ENCODE measurements at regions not wholly inside any gene's neighbourhood (a gene's known extent, or its start where the extent isn't known, plus 50 kb on each side); places are given as distances from the start of the nearest gene placed in this dataset.

- TF ChIP-seq, protein P1, sequence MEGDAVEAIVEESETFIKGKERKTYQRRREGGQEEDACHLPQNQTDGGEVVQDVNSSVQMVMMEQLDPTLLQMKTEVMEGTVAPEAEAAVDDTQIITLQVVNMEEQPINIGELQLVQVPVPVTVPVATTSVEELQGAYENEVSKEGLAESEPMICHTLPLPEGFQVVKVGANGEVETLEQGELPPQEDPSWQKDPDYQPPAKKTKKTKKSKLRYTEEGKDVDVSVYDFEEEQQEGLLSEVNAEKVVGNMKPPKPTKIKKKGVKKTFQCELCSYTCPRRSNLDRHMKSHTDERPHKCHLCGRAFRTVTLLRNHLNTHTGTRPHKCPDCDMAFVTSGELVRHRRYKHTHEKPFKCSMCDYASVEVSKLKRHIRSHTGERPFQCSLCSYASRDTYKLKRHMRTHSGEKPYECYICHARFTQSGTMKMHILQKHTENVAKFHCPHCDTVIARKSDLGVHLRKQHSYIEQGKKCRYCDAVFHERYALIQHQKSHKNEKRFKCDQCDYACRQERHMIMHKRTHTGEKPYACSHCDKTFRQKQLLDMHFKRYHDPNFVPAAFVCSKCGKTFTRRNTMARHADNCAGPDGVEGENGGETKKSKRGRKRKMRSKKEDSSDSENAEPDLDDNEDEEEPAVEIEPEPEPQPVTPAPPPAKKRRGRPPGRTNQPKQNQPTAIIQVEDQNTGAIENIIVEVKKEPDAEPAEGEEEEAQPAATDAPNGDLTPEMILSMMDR (conservative IDR thresholded peaks at IDR 0.05; ENCODE audit: low read depth), result no peak
- ChIA-PET CTCF (no interaction called here), POLR2A (ENCODE audit: low non-redundant PET) (no interaction called here)
- DNase-seq (ENCODE audit: low spot score), result no peak
- H3K27ac ChIP-seq, result no peak overlapping the region
Measured at GRCh38 chr4:185909972-185910371, 98.0 kb upstream of the SORBS2 start.

GRCh38 chr4:185911556-185912064 lies 99.6 kb upstream of the SORBS2 start:
- no peak for DNase-seq (ENCODE audit: low spot score)
- TF ChIP-seq, protein P1 (conservative IDR thresholded peaks at IDR 0.05; ENCODE audit: low read depth), result no peak
- POLR2A ChIA-PET (ENCODE audit: low non-redundant PET), result no interaction called here
- H3K27ac ChIP-seq, result no peak overlapping the region
- CTCF ChIA-PET, result no interaction called here

- POLR2A ChIA-PET (ENCODE audit: low non-redundant PET), result no interaction called here
- DNase-seq (ENCODE audit: low spot score), result peak; percentile 17
- H3K27ac ChIP-seq, result no peak overlapping the region
- CTCF ChIA-PET, result interaction anchor here (0.6 to 0.7 kb wide), 2 partner anchors 24 to 314 kb away, joined by 3 to 4 read pairs; partner anchors contain the start of gene KLKB1
- TF ChIP-seq, protein P1 (conservative IDR thresholded peaks at IDR 0.05; ENCODE audit: low read depth), result no peak
Measured at GRCh38 chr4:185912779-185913178, 100.8 kb upstream of the SORBS2 start.

DNA sequence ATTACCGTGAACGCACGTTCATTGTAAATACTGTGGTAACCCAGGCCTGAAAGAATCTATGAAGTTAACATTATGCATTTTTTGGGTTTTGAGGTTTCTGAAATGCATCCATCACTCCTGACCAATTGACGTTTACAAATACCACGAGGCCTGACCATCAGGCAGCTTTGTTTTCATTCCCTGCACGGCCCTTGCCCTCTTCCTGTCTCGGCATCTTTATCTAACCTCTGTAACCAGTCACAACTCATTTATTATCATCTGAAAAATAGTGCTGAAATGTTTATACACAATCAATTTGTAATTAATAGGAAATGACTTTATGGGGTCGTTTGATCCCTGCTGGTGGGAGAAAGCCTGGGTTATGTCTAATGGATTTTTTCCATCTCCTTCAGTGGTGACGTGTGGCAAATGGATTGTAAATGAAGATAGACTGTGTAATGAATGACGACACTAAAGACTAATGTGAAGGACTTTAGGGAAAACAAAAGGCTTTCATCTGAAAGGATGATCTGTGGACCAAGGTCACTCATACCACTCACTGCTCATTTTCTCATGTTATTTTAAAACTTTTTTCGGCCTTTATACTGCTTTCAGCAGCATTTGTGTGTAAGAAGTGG lies 102.7 kb upstream of the SORBS2 start:
- no peak for DNase-seq (ENCODE audit: low spot score)
- TF ChIP-seq, protein P1 (conservative IDR thresholded peaks at IDR 0.05; ENCODE audit: low read depth), result no peak
- H3K27ac ChIP-seq, result no peak overlapping the region
- POLR2A ChIA-PET (ENCODE audit: low non-redundant PET), result no interaction called here
- CTCF ChIA-PET, result no interaction called here

DNA sequence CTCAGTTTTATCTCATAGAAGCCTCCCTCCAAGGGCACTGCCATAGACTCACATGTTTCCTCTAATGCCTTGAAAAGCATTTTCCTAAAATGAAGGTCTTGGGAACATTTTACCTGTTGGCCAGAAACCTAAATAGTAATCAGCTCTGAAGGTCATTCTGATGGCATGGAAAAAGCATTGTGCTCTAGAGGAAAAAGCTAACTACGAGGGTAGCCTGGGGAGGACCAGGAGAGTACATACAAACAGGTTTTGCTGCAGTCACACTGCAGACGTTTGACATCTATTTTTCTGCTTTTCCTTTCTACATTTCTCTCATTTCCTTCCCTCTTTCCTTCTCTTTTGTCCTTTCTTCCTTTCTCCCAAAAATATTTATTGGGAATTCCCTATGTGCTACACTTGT lies 103.3 kb upstream of the SORBS2 start:
- TF ChIP-seq, protein P1 (conservative IDR thresholded peaks at IDR 0.05; ENCODE audit: low read depth), result no peak
- CTCF ChIA-PET, result interaction anchor here (0.7 kb wide), 1 partner anchor 110 kb away, joined by 3 read pairs; no protein-coding TSS in a partner anchor
- DNase-seq (ENCODE audit: low spot score), result no peak
- no peak overlapping the region for H3K27ac ChIP-seq
- POLR2A ChIA-PET (ENCODE audit: low non-redundant PET), result no interaction called here

GRCh38 chr4:185915817-185916216 lies 103.8 kb upstream of the SORBS2 start:
- TF ChIP-seq, protein P1 (conservative IDR thresholded peaks at IDR 0.05; ENCODE audit: low read depth), result no peak
- ChIA-PET CTCF (interaction anchor here (0.7 kb wide), 1 partner anchor 110 kb away, joined by 3 read pairs; no protein-coding TSS in a partner anchor), POLR2A (ENCODE audit: low non-redundant PET) (no interaction called here)
- DNase-seq (ENCODE audit: low spot score), result no peak
- no peak overlapping the region for H3K27ac ChIP-seq

All from RWPE1 (cell line).